Caki2 (cell line): ENCODE measurements at regions not wholly inside any gene's neighbourhood (a gene's known extent, or its start where the extent isn't known, plus 50 kb on each side); places are given as distances from the start of the nearest gene placed in this dataset.

Experiments
- DNase-seq: peaks from one replicate; pipeline ENCODE4 v3.0.0-alpha.2; 2015; ENCODE audit warnings: low read depth
- in situ Hi-C: cut with HindIII; loops from 2 replicates; pipeline ENCODE4 v1.10.0; 2016; ENCODE audit warnings: low sequenced_read_pairs, low pct_unique_long_range_greater_than_20kb, mixed read lengths

- no peak for DNase-seq
- in situ Hi-C loops = no loop called here
Measured at GRCh38 chr11:106463154-106463553, 385.7 kb downstream of the AASDHPPT start.

- in situ Hi-C loops = no loop called here
- DNase-seq = peak; percentile 15
Measured at GRCh38 chr11:106463796-106464201, 386.3 kb downstream of the AASDHPPT start.

- in situ Hi-C loops = no loop called here
- DNase-seq = no peak
Measured at GRCh38 chr11:106464728-106465127, 387.3 kb downstream of the AASDHPPT start.

GRCh38 chr11:106466521-106467080, 389.1 kb downstream of the AASDHPPT start:
- in situ Hi-C loops = no loop called here
- DNase-seq = peak; percentile 34

GRCh38 chr11:106467501-106467900, 390.0 kb downstream of the AASDHPPT start:
- DNase-seq = no peak
- in situ Hi-C loops = no loop called here

- in situ Hi-C loops = no loop called here
- no peak for DNase-seq
Measured at GRCh38 chr11:106468086-106468485, 390.6 kb downstream of the AASDHPPT start.

GRCh38 chr11:106468531-106468930, 391.1 kb downstream of the AASDHPPT start:
- in situ Hi-C loops = no loop called here
- no peak for DNase-seq

- DNase-seq = no peak
- in situ Hi-C loops = no loop called here
Measured at GRCh38 chr11:106470230-106470629, 392.8 kb downstream of the AASDHPPT start.

GRCh38 chr11:106471276-106471675, 393.8 kb downstream of the AASDHPPT start:
- in situ Hi-C loops = no loop called here
- DNase-seq = no peak

- in situ Hi-C loops = no loop called here
- no peak for DNase-seq
Measured at GRCh38 chr11:106473089-106473722, 395.7 kb downstream of the AASDHPPT start.

- in situ Hi-C loops = no loop called here
- no peak for DNase-seq
Measured at GRCh38 chr11:106474274-106474673, 396.8 kb downstream of the AASDHPPT start.

GRCh38 chr11:106475181-106475580, 397.7 kb downstream of the AASDHPPT start:
- in situ Hi-C loops = no loop called here

GRCh38 chr11:106477776-106478175, 400.3 kb downstream of the AASDHPPT start:
- in situ Hi-C loops = no loop called here
- DNase-seq = no peak

More at GRCh38 chr11:106475181-106475580, 397.7 kb downstream of the AASDHPPT start:
- DNase-seq = no peak

GRCh38 chr11:106479646-106480045, 402.2 kb downstream of the AASDHPPT start:
- no peak for DNase-seq
- in situ Hi-C loops = no loop called here

GRCh38 chr11:106480581-106481190, 403.2 kb downstream of the AASDHPPT start:
- in situ Hi-C loops = no loop called here
- no peak for DNase-seq

- in situ Hi-C loops = no loop called here
- no peak for DNase-seq
Measured at GRCh38 chr11:106482917-106483785, 405.7 kb downstream of the AASDHPPT start.

- in situ Hi-C loops = no loop called here
- no peak for DNase-seq
Measured at GRCh38 chr11:106491751-106492150, 414.3 kb downstream of the AASDHPPT start.

GRCh38 chr11:106493751-106494150, 416.3 kb downstream of the AASDHPPT start:
- DNase-seq = no peak
- in situ Hi-C loops = no loop called here

- no peak for DNase-seq
- in situ Hi-C loops = no loop called here
Measured at GRCh38 chr11:106495046-106495445, 417.6 kb downstream of the AASDHPPT start.
